CD4-positive, alpha-beta T cell (primary cell): ENCODE measurements at regions not wholly inside any gene's neighbourhood (a gene's known extent, or its start where the extent isn't known, plus 50 kb on each side); places are given as distances from the start of the nearest gene placed in this dataset.

ENCODE experiments used
- ATAC-seq: fragments of 200-7000 bp; cut with Tn5 transposase; one replicate; pipeline ENCODE4 v1.10.0; 2022; ENCODE audit warnings: mild to moderate bottlenecking; ENCODE audit not compliant: poor library complexity
- CTCF ChIA-PET: fragments of 350-600 bp; sonication (Branson Sonifier 250); formaldehyde crosslinking; loops from one replicate; lab custom pipeline; 2021; ENCODE audit warnings: antibody characterized with exemption, inconsistent platforms; lab: Charles Lee
- POLR2A ChIA-PET: fragments of 350-600 bp; sonication (Branson Sonifier 250); formaldehyde crosslinking; loops from one replicate; lab custom pipeline; 2021; ENCODE audit warnings: antibody characterized with exemption, inconsistent platforms; lab: Charles Lee
- DNase-seq, 14 experiments: peaks; one replicate each; pipeline ENCODE4 v3.0.0-alpha.2; 2013 to 2020; ENCODE audit warnings: mixed read lengths in 2 of 14
- H3K27ac ChIP-seq, 2 donors: one replicate each; pipeline versions ENCODE4 v1.5.1 to v1.7.0; 2013; ENCODE audit warnings: low read length in 2 of 2, low read depth in 1 of 2, mild to moderate bottlenecking in 1 of 2
- H3K27me3 ChIP-seq, 2 experiments: 1 replicate in 1 of 2; 2 replicates in 1 of 2; pipeline versions ENCODE4 v1.6.1 to v1.7.0; 2013; ENCODE audit warnings: low read length in 2 of 2, control low read depth in 1 of 2, mild to moderate bottlenecking in 1 of 2, moderate library complexity in 1 of 2; ENCODE audit not compliant: insufficient read depth in 2 of 2, control insufficient read depth in 1 of 2
- H3K36me3 ChIP-seq: one replicate; pipeline ENCODE4 v1.6.1; 2013; ENCODE audit warnings: low read length, control low read depth; ENCODE audit not compliant: insufficient read depth
- H3K4me1 ChIP-seq: one replicate; pipeline ENCODE4 v1.6.1; 2013; ENCODE audit warnings: low read length, control low read depth; ENCODE audit not compliant: insufficient read depth
- H3K4me3 ChIP-seq: one replicate; pipeline ENCODE4 v1.5.1; 2013; ENCODE audit warnings: mild to moderate bottlenecking, low read length, moderate library complexity
- H3K9me3 ChIP-seq, 2 experiments: 1 replicate in 1 of 2; 2 replicates in 1 of 2; pipeline versions ENCODE4 v1.6.1 to v1.7.0; 2013; ENCODE audit warnings: low read length in 2 of 2, mild to moderate bottlenecking in 2 of 2, control low read depth in 1 of 2, moderate library complexity in 1 of 2; ENCODE audit not compliant: control insufficient read depth in 1 of 2, insufficient read depth in 1 of 2
- H3K27ac Mint-ChIP-seq: one replicate; pipeline ENCODE4 v1.8.0; 2020; ENCODE audit warnings: mixed read lengths
- H3K27me3 Mint-ChIP-seq: one replicate; pipeline ENCODE4 v1.8.0; 2021; ENCODE audit warnings: mixed read lengths
- H3K36me3 Mint-ChIP-seq: one replicate; pipeline ENCODE4 v1.8.0; 2021; ENCODE audit warnings: low read depth, mixed read lengths
- H3K4me1 Mint-ChIP-seq: one replicate; pipeline ENCODE4 v1.8.0; 2021; ENCODE audit warnings: low read depth, mixed read lengths
- H3K4me3 Mint-ChIP-seq: one replicate; pipeline ENCODE4 v1.8.0; 2020; ENCODE audit warnings: mild to moderate bottlenecking, mixed read lengths
- H3K9me3 Mint-ChIP-seq: one replicate; pipeline ENCODE4 v1.8.0; 2020; ENCODE audit warnings: mixed read lengths
- intact Hi-C, 2 experiments: fragments of 100-400 bp; cut with DNase I in 1 of 2; cut with micrococcal nuclease in 1 of 2; formaldehyde crosslinking; loops; one replicate each; pipeline versions ENCODE4 v1.15.1 to v1.9.0; 2023 to 2025; cut with DNase I, micrococcal nuclease
- TF ChIP-seq, protein P1 (sequence below): fragments of 200-600 bp; IDR thresholded peaks from one replicate; pipeline ENCODE4 v1.8.0; 2022; ENCODE audit warnings: antibody characterized with exemption, mild to moderate bottlenecking

DNA sequence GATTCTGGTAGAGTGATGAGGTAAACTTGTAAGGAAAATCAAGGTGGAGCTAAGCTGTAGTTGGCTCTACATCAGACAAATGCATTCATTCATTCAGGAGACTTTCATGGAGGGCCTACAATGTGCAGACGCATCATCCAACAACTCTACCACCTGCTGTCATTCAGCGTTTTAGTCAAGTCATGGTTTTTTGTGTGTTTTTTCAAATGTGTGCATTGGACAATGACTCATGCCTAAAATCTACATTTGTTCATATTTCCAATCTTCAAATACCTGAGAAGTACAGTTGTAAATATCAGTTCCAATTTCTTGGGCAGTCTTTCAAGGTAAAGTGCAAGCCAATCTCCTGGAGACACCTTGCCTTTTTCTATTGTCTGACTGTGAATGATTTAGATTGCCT lies 108.0 kb upstream of the LGALSL start:
- H3K4me3 Mint-ChIP-seq: no peak overlapping the region
- Histone ChIP-seq H3K27ac (no peak overlapping the region), H3K4me1 (no peaks in the 10 kb centered on the region), H3K4me3 (no peak overlapping the region), H3K27me3 (no peaks in the 10 kb centered on the region), H3K36me3 (no peaks in the 10 kb centered on the region), H3K9me3 (no peaks in the 10 kb centered on the region)
- intact Hi-C loops: no loop called here
- TF ChIP-seq, protein P1, sequence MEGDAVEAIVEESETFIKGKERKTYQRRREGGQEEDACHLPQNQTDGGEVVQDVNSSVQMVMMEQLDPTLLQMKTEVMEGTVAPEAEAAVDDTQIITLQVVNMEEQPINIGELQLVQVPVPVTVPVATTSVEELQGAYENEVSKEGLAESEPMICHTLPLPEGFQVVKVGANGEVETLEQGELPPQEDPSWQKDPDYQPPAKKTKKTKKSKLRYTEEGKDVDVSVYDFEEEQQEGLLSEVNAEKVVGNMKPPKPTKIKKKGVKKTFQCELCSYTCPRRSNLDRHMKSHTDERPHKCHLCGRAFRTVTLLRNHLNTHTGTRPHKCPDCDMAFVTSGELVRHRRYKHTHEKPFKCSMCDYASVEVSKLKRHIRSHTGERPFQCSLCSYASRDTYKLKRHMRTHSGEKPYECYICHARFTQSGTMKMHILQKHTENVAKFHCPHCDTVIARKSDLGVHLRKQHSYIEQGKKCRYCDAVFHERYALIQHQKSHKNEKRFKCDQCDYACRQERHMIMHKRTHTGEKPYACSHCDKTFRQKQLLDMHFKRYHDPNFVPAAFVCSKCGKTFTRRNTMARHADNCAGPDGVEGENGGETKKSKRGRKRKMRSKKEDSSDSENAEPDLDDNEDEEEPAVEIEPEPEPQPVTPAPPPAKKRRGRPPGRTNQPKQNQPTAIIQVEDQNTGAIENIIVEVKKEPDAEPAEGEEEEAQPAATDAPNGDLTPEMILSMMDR: no peak
- H3K27me3 Mint-ChIP-seq: no peaks in the 10 kb centered on the region
- H3K4me1 Mint-ChIP-seq: no peaks in the 10 kb centered on the region
- CTCF ChIA-PET: no interaction called here
- no peak overlapping the region for H3K27ac Mint-ChIP-seq
- POLR2A ChIA-PET: no interaction called here
- H3K9me3 Mint-ChIP-seq: no peaks in the 10 kb centered on the region
- DNase-seq: no peak
- no peak for ATAC-seq
- H3K36me3 Mint-ChIP-seq: no peaks in the 10 kb centered on the region

DNA sequence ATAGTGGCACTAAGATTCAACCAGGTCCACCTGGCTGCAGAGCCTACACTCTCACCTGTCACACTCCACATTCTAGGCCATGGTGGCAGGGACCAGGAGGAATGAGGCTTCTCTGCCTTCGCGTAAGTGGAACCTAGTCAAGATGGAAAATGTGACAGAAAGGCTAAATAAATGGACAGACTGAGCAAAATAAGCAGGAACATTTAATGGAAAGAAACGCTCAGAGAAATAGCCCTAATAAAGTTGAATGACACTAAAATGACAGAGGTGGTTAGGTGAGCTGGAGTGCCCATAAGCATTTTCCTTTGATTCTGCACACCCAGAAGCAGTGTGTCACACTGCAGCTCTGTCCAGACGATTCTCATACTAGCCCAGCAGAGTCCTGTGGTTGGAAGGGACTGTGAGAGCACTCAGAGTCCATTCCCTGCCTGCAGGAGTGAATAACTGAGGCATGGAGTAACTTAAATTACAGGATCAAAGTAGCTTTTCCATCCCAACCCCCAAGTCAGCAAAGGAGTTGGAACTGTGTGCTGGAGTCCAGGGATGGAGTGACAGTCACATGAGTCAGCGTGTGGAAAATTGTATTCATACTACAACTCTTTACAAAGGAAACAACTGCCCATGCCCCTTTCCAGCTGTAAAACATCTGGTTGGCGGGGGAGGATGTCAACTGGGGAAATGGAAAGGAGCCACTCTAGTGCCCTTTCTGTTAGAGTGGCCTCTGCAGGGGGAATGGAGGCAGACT lies 105.4 kb upstream of the LGALSL start:
- no peaks in the 10 kb centered on the region for H3K9me3 Mint-ChIP-seq
- no peaks in the 10 kb centered on the region for H3K4me1 Mint-ChIP-seq
- H3K27me3 Mint-ChIP-seq: no peaks in the 10 kb centered on the region
- DNase-seq: no peak
- Histone ChIP-seq H3K27me3 (no peaks in the 10 kb centered on the region), H3K36me3 (no peaks in the 10 kb centered on the region), H3K4me1 (no peaks in the 10 kb centered on the region), H3K4me3 (no peak overlapping the region), H3K27ac (no peak overlapping the region), H3K9me3 (peaks cover 0 to under 1% of the 10 kb centered on the region in 2 experiments)
- H3K4me3 Mint-ChIP-seq: no peak overlapping the region
- TF ChIP-seq, protein P1: no peak
- ChIA-PET POLR2A (no interaction called here), CTCF (no interaction called here)
- H3K27ac Mint-ChIP-seq: no peak overlapping the region
- intact Hi-C loops: no loop called here
- ATAC-seq: no peak
- no peaks in the 10 kb centered on the region for H3K36me3 Mint-ChIP-seq

DNA sequence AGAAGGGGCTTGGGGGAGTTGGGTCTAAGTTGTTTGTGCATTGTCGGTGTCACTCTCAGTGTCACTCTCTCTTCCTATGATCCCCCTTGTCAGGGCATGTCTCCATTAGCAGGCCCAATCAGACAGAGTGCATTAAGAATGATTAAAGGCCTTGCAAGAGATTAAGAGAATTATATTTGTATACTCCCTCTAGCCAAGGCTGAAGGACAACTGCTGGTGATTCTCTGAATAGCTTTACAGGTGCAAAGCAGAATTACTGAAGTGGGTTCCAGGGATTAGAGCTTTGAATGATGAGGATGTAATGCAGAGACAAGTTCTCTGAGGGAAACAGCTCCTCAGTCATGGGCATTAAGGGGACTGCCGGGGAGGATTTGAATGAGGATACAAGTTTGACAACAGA lies 104.8 kb upstream of the LGALSL start:
- DNase-seq: no peak
- intact Hi-C loops: no loop called here
- Mint-ChIP-seq H3K36me3 (no peaks in the 10 kb centered on the region), H3K27ac (no peak overlapping the region), H3K27me3 (no peaks in the 10 kb centered on the region), H3K9me3 (no peaks in the 10 kb centered on the region), H3K4me3 (no peak overlapping the region), H3K4me1 (no peaks in the 10 kb centered on the region)
- CTCF ChIA-PET: no interaction called here
- Histone ChIP-seq H3K4me1 (no peaks in the 10 kb centered on the region), H3K9me3 (peaks cover 0 to 5% of the 10 kb centered on the region in 2 experiments), H3K36me3 (no peaks in the 10 kb centered on the region), H3K4me3 (no peak overlapping the region), H3K27me3 (no peaks in the 10 kb centered on the region), H3K27ac (no peak overlapping the region)
- POLR2A ChIA-PET: no interaction called here
- TF ChIP-seq, protein P1: no peak
- no peak for ATAC-seq
